Panc1 (cell line): ENCODE measurements at regions not wholly inside any gene's neighbourhood (a gene's known extent, or its start where the extent isn't known, plus 50 kb on each side); places are given as distances from the start of the nearest gene placed in this dataset.

Experiments
- ATAC-seq: fragments of 200-7000 bp; cut with Tn5 transposase; 2 replicates; pipeline ENCODE4 v1.9.1; 2020; ENCODE audit warnings: mild to moderate bottlenecking, moderate library complexity
- BruUV-seq: library from RNA; stranded (reverse); fragments of 400-500 nt; replicated peaks from 2 replicates; lab custom pipeline; 2021; lab: Mats Ljungman, UMichigan
- CTCF ChIA-PET: fragments of 300-600 bp; sonication (Branson Sonifier 250); formaldehyde crosslinking; loops from one replicate; lab custom pipeline; 2022; ENCODE audit warnings: antibody characterized with exemption; lab: Charles Lee
- POLR2A ChIA-PET: fragments of 300-600 bp; sonication (Branson Sonifier 250); formaldehyde crosslinking; loops from one replicate; lab custom pipeline; 2022; ENCODE audit warnings: antibody characterized with exemption; lab: Charles Lee
- DNase-seq: peaks from one replicate; pipeline ENCODE4 v3.0.0-alpha.2; 2010; ENCODE audit warnings: low read depth, low spot score
- H3K27ac ChIP-seq: 2 replicates; pipeline ENCODE4 v1.5.1; 2011; ENCODE audit warnings: mild to moderate bottlenecking, low read length, inconsistent platforms
- H3K27me3 ChIP-seq: fragments of 200-500 bp; sonication (Bioruptor generic); 2 replicates; pipeline ENCODE4 v1.6.0; 2014; ENCODE audit warnings: low read length, inconsistent platforms; ENCODE audit not compliant: control insufficient read depth, insufficient read depth
- H3K36me3 ChIP-seq: fragments of 200-500 bp; sonication (Bioruptor generic); 2 replicates; pipeline ENCODE4 v1.5.1; 2014; ENCODE audit warnings: inconsistent platforms, mild to moderate bottlenecking, low read length, moderate library complexity; ENCODE audit not compliant: control insufficient read depth, insufficient read depth
- H3K4me1 ChIP-seq: 2 replicates; pipeline ENCODE4 v1.5.1; 2011; ENCODE audit warnings: inconsistent platforms, mild to moderate bottlenecking, low read length, moderate library complexity; ENCODE audit not compliant: control insufficient read depth, insufficient read depth
- H3K4me3 ChIP-seq, 2 experiments: 2 replicates each; pipeline ENCODE4 v1.5.1; 2011 to 2012; ENCODE audit warnings: low read depth in 2 of 2, low read length in 2 of 2, mild to moderate bottlenecking in 2 of 2, inconsistent platforms in 1 of 2, moderate library complexity in 1 of 2
- H3K9me3 ChIP-seq: fragments of 200-500 bp; sonication (Bioruptor generic); 2 replicates; pipeline ENCODE4 v1.5.1; 2014; ENCODE audit warnings: low read depth, mild to moderate bottlenecking, inconsistent platforms, low read length, moderate library complexity; ENCODE audit not compliant: control insufficient read depth, insufficient read depth
- POLR2AphosphoS5 ChIP-seq: IDR thresholded peaks from 2 replicates; pipeline ENCODE4 v1.6.1; 2012; ENCODE audit warnings: mild to moderate bottlenecking, low read depth, low read length, moderate library complexity
- SIN3A ChIP-seq: IDR thresholded peaks from 2 replicates; pipeline ENCODE4 v1.6.1; 2012; ENCODE audit warnings: low read depth, mild to moderate bottlenecking, low read length, moderate library complexity, borderline replicate concordance; ENCODE audit not compliant: insufficient read depth
- TCF7L2 ChIP-seq: IDR thresholded peaks from 2 replicates; pipeline ENCODE4 v1.6.1; 2011; ENCODE audit warnings: mild to moderate bottlenecking, low read depth, low read length, inconsistent platforms
- in situ Hi-C: cut with HindIII; loops from 2 replicates; pipeline ENCODE4 v1.10.0; 2016; ENCODE audit warnings: low sequenced_read_pairs, low pct_unique_long_range_greater_than_20kb
- intact Hi-C: fragments of 100-400 bp; cut with micrococcal nuclease; formaldehyde crosslinking; loops from one replicate; pipeline ENCODE4 v1.10.0; 2022; ENCODE audit not compliant: unreplicated experiment
- TF ChIP-seq, protein P1 (sequence below): fragments of 450-650 bp; IDR thresholded peaks from 2 replicates; pipeline ENCODE4 v1.5.1; 2017; ENCODE audit warnings: mild to moderate bottlenecking
- TF ChIP-seq, protein P2 (sequence below), 2 experiments: IDR thresholded peaks; 2 replicates each; pipeline ENCODE4 v1.6.1; 2011 to 2012; ENCODE audit warnings: low read depth in 2 of 2, control low read depth in 1 of 2, low read length in 1 of 2, mild to moderate bottlenecking in 1 of 2, moderate library complexity in 1 of 2; ENCODE audit not compliant: insufficient read depth in 1 of 2

DNA sequence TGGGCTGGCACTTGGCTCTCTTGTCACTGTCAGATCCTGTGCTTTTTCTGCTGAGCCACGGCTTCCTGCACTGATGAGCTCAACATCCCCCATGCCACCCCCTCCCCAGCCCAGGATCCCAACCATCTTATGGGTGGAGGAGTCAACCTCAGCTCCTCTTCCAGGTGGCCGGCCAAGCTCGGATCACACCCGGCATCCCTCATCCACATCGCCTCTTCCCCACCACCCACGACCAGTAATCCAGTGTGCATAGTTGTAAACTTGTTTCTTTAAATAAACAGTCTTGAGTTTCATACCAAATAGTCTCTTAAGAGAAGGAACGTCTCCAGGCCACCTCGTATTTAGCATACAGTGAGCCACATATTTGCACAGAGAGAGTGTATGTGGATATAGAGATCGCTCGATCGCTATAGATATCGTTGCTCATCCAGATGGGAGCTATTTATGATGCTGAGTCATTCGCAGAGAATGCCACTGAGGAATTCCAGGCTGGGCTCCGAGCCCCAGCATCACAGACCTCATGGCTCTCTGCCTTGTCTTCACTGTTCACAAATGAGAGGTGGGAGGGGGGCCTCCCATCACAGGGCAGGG, 61.8 kb upstream of the CPLX2 start:
- TF ChIP-seq, protein P1, sequence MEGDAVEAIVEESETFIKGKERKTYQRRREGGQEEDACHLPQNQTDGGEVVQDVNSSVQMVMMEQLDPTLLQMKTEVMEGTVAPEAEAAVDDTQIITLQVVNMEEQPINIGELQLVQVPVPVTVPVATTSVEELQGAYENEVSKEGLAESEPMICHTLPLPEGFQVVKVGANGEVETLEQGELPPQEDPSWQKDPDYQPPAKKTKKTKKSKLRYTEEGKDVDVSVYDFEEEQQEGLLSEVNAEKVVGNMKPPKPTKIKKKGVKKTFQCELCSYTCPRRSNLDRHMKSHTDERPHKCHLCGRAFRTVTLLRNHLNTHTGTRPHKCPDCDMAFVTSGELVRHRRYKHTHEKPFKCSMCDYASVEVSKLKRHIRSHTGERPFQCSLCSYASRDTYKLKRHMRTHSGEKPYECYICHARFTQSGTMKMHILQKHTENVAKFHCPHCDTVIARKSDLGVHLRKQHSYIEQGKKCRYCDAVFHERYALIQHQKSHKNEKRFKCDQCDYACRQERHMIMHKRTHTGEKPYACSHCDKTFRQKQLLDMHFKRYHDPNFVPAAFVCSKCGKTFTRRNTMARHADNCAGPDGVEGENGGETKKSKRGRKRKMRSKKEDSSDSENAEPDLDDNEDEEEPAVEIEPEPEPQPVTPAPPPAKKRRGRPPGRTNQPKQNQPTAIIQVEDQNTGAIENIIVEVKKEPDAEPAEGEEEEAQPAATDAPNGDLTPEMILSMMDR, result no peak
- TF ChIP-seq POLR2AphosphoS5, result peak; percentile 74
- TF ChIP-seq, protein P2, sequence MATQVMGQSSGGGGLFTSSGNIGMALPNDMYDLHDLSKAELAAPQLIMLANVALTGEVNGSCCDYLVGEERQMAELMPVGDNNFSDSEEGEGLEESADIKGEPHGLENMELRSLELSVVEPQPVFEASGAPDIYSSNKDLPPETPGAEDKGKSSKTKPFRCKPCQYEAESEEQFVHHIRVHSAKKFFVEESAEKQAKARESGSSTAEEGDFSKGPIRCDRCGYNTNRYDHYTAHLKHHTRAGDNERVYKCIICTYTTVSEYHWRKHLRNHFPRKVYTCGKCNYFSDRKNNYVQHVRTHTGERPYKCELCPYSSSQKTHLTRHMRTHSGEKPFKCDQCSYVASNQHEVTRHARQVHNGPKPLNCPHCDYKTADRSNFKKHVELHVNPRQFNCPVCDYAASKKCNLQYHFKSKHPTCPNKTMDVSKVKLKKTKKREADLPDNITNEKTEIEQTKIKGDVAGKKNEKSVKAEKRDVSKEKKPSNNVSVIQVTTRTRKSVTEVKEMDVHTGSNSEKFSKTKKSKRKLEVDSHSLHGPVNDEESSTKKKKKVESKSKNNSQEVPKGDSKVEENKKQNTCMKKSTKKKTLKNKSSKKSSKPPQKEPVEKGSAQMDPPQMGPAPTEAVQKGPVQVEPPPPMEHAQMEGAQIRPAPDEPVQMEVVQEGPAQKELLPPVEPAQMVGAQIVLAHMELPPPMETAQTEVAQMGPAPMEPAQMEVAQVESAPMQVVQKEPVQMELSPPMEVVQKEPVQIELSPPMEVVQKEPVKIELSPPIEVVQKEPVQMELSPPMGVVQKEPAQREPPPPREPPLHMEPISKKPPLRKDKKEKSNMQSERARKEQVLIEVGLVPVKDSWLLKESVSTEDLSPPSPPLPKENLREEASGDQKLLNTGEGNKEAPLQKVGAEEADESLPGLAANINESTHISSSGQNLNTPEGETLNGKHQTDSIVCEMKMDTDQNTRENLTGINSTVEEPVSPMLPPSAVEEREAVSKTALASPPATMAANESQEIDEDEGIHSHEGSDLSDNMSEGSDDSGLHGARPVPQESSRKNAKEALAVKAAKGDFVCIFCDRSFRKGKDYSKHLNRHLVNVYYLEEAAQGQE (IDR thresholded peaks at IDR 0.05; ENCODE audit: insufficient read depth in 1 of 2, low read depth in 2 of 2, low read length in 1 of 2), result peak in 1 of 2 experiments; percentile 41; a peak in 2 of 4 replicates
- H3K4me3 ChIP-seq, result peak overlapping the region in 1 of 2 experiments; percentile 3; a peak in 1 of 4 replicates
- POLR2A ChIA-PET, result no interaction called here
- no peaks in the 10 kb centered on the region for H3K27me3 ChIP-seq
- intact Hi-C loops (no loop called here), in situ Hi-C loops (no loop called here)
- H3K36me3 ChIP-seq, result no peaks in the 10 kb centered on the region
- no TSS peak for BruUV-seq
- no peaks in the 10 kb centered on the region for H3K9me3 ChIP-seq
- peaks cover 41% of the 10 kb centered on the region for H3K4me1 ChIP-seq
- CTCF ChIA-PET, result no interaction called here
- DNase-seq (peak; percentile 52), ATAC-seq (peak; percentile 93)
- H3K27ac ChIP-seq, result peak overlapping the region; percentile 78

DNA sequence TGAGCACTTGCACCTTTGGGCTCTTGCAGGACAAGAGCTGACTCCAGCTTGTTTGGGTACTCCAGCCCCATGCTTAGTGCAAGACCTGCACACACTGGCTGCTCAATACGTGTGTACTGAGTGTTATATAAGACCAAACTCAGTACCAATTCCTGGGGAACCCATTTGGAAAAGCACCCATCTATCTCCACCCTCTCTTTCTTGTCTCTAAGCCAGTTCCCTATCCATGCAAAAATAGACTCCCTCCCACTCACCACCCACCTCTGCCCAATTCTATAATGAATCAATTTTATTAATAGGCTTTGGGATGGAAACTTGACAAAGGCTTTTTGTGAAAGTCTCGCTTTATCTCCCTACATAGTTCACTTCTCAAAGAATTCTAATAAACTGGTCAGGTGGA, 60.9 kb upstream of the CPLX2 start:
- no peak for DNase-seq
- H3K4me3 ChIP-seq, result no peak overlapping the region
- intact Hi-C loops (no loop called here), in situ Hi-C loops (no loop called here)
- no peak for ATAC-seq
- BruUV-seq, result no TSS peak
- CTCF ChIA-PET, result no interaction called here
- peak overlapping the region; percentile 78 for H3K27ac ChIP-seq
- H3K27me3 ChIP-seq, result no peaks in the 10 kb centered on the region
- peaks cover 43% of the 10 kb centered on the region for H3K4me1 ChIP-seq
- no peak for TF ChIP-seq SIN3A
- TF ChIP-seq, protein P2 (IDR thresholded peaks at IDR 0.05; ENCODE audit: insufficient read depth in 1 of 2, low read depth in 2 of 2, low read length in 1 of 2), result no peak
- TF ChIP-seq POLR2AphosphoS5, result no peak
- no peak for TF ChIP-seq TCF7L2
- TF ChIP-seq, protein P1, result no peak
- no peaks in the 10 kb centered on the region for H3K9me3 ChIP-seq
- POLR2A ChIA-PET, result no interaction called here
- no peaks in the 10 kb centered on the region for H3K36me3 ChIP-seq
